ENCODE measurements at regions not wholly inside any gene's neighbourhood (a gene's known extent, or its start where the extent isn't known, plus 50 kb on each side); places are given as distances from the start of the nearest gene placed in this dataset.

GRCh38 chr4:181291615-181292014, 951.6 kb upstream of the TENM3 start:
- no peak overlapping the region for H3K27ac Mint-ChIP-seq (ENCODE audit: unreplicated experiment)
- peaks cover 2% of the 10 kb centered on the region for H3K27me3 ChIP-seq (ENCODE audit: insufficient read depth, low read length)
- DNase-seq (ENCODE audit: low read depth) (no peak), FAIRE-seq (no peak)
- H3K36me3 ChIP-seq (ENCODE audit: insufficient read depth, low read length) = no peaks in the 10 kb centered on the region
- H3K9me3 Mint-ChIP-seq (ENCODE audit: unreplicated experiment) = no peaks in the 10 kb centered on the region
- no peak overlapping the region for H3K9ac ChIP-seq (ENCODE audit: low read length)
- H2AFZ ChIP-seq (ENCODE audit: low read depth, low read length) = no peak overlapping the region
- H3K36me3 Mint-ChIP-seq (ENCODE audit: low read depth, unreplicated experiment) = no peaks in the 10 kb centered on the region
- H3K79me2 ChIP-seq (ENCODE audit: insufficient read depth, low read length) = no peaks in the 10 kb centered on the region
- no peak overlapping the region for H3K4me2 ChIP-seq (ENCODE audit: low read length)
- no peaks in the 10 kb centered on the region for H3K4me1 ChIP-seq (ENCODE audit: insufficient read depth, low read length)
- H3K27me3 Mint-ChIP-seq (ENCODE audit: low read depth, unreplicated experiment) = no peaks in the 10 kb centered on the region
- no peaks in the 10 kb centered on the region for H3K9me3 ChIP-seq (ENCODE audit: insufficient read depth, low read depth, low read length)
- no peak overlapping the region for H3K4me3 ChIP-seq (ENCODE audit: insufficient read depth, low read depth, low read length)
- no peaks in the 10 kb centered on the region for H4K20me1 ChIP-seq (ENCODE audit: insufficient read depth, low read length)
- H3K4me3 Mint-ChIP-seq (ENCODE audit: unreplicated experiment) = no peak overlapping the region
- no peaks in the 10 kb centered on the region for H3K4me1 Mint-ChIP-seq (ENCODE audit: low read depth, unreplicated experiment)
- TF ChIP-seq EZH2 (IDR thresholded peaks at IDR 0.05; ENCODE audit: insufficient read depth, low read length) = no peak
- TF ChIP-seq, protein P1, sequence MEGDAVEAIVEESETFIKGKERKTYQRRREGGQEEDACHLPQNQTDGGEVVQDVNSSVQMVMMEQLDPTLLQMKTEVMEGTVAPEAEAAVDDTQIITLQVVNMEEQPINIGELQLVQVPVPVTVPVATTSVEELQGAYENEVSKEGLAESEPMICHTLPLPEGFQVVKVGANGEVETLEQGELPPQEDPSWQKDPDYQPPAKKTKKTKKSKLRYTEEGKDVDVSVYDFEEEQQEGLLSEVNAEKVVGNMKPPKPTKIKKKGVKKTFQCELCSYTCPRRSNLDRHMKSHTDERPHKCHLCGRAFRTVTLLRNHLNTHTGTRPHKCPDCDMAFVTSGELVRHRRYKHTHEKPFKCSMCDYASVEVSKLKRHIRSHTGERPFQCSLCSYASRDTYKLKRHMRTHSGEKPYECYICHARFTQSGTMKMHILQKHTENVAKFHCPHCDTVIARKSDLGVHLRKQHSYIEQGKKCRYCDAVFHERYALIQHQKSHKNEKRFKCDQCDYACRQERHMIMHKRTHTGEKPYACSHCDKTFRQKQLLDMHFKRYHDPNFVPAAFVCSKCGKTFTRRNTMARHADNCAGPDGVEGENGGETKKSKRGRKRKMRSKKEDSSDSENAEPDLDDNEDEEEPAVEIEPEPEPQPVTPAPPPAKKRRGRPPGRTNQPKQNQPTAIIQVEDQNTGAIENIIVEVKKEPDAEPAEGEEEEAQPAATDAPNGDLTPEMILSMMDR (IDR thresholded peaks at IDR 0.05; ENCODE audit: insufficient read depth, low read depth, low read length) = no peak
- no peak overlapping the region for H3K27ac ChIP-seq (ENCODE audit: low read depth, low read length)

GRCh38 chr4:181293014-181293413, 950.2 kb upstream of the TENM3 start:
- H3K27me3 ChIP-seq (ENCODE audit: insufficient read depth, low read length) = peaks cover 2% of the 10 kb centered on the region
- no peak overlapping the region for H3K27ac ChIP-seq (ENCODE audit: low read depth, low read length)
- no peak overlapping the region for H3K4me3 Mint-ChIP-seq (ENCODE audit: unreplicated experiment)
- no peak overlapping the region for H3K9ac ChIP-seq (ENCODE audit: low read length)
- H3K4me1 ChIP-seq (ENCODE audit: insufficient read depth, low read length) = no peaks in the 10 kb centered on the region
- no peak for FAIRE-seq
- no peak overlapping the region for H3K27ac Mint-ChIP-seq (ENCODE audit: unreplicated experiment)
- H3K36me3 Mint-ChIP-seq (ENCODE audit: low read depth, unreplicated experiment) = no peaks in the 10 kb centered on the region
- no peak for DNase-seq (ENCODE audit: low read depth)
- no peaks in the 10 kb centered on the region for H3K79me2 ChIP-seq (ENCODE audit: insufficient read depth, low read length)
- no peaks in the 10 kb centered on the region for H3K27me3 Mint-ChIP-seq (ENCODE audit: low read depth, unreplicated experiment)
- H3K9me3 Mint-ChIP-seq (ENCODE audit: unreplicated experiment) = peaks cover 2% of the 10 kb centered on the region
- H3K36me3 ChIP-seq (ENCODE audit: insufficient read depth, low read length) = no peaks in the 10 kb centered on the region
- no peaks in the 10 kb centered on the region for H3K9me3 ChIP-seq (ENCODE audit: insufficient read depth, low read depth, low read length)
- no peak overlapping the region for H2AFZ ChIP-seq (ENCODE audit: low read depth, low read length)
- no peaks in the 10 kb centered on the region for H3K4me1 Mint-ChIP-seq (ENCODE audit: low read depth, unreplicated experiment)
- no peak for TF ChIP-seq EZH2 (IDR thresholded peaks at IDR 0.05; ENCODE audit: insufficient read depth, low read length)
- TF ChIP-seq, protein P1 (IDR thresholded peaks at IDR 0.05; ENCODE audit: insufficient read depth, low read depth, low read length) = no peak
- no peaks in the 10 kb centered on the region for H4K20me1 ChIP-seq (ENCODE audit: insufficient read depth, low read length)
- no peak overlapping the region for H3K4me3 ChIP-seq (ENCODE audit: insufficient read depth, low read depth, low read length)
- no peak overlapping the region for H3K4me2 ChIP-seq (ENCODE audit: low read length)

- Histone ChIP-seq H3K4me3 (ENCODE audit: insufficient read depth, low read depth, low read length) (no peak overlapping the region), H3K4me1 (ENCODE audit: insufficient read depth, low read length) (no peaks in the 10 kb centered on the region), H3K27me3 (ENCODE audit: insufficient read depth, low read length) (peaks cover 2% of the 10 kb centered on the region), H3K79me2 (ENCODE audit: insufficient read depth, low read length) (no peaks in the 10 kb centered on the region), H3K9ac (ENCODE audit: low read length) (no peak overlapping the region), H3K27ac (ENCODE audit: low read depth, low read length) (no peak overlapping the region), H3K4me2 (ENCODE audit: low read length) (no peak overlapping the region), H2AFZ (ENCODE audit: low read depth, low read length) (no peak overlapping the region), H4K20me1 (ENCODE audit: insufficient read depth, low read length) (no peaks in the 10 kb centered on the region), H3K9me3 (ENCODE audit: insufficient read depth, low read depth, low read length) (no peaks in the 10 kb centered on the region), H3K36me3 (ENCODE audit: insufficient read depth, low read length) (no peaks in the 10 kb centered on the region)
- Mint-ChIP-seq H3K4me1 (ENCODE audit: low read depth, unreplicated experiment) (no peaks in the 10 kb centered on the region), H3K9me3 (ENCODE audit: unreplicated experiment) (peaks cover 2% of the 10 kb centered on the region), H3K36me3 (ENCODE audit: low read depth, unreplicated experiment) (no peaks in the 10 kb centered on the region), H3K27ac (ENCODE audit: unreplicated experiment) (no peak overlapping the region), H3K4me3 (ENCODE audit: unreplicated experiment) (no peak overlapping the region), H3K27me3 (ENCODE audit: low read depth, unreplicated experiment) (no peaks in the 10 kb centered on the region)
- FAIRE-seq = no peak
- TF ChIP-seq, protein P1 (IDR thresholded peaks at IDR 0.05; ENCODE audit: insufficient read depth, low read depth, low read length) = no peak
- TF ChIP-seq EZH2 (IDR thresholded peaks at IDR 0.05; ENCODE audit: insufficient read depth, low read length) = no peak
- no peak for DNase-seq (ENCODE audit: low read depth)
Measured at GRCh38 chr4:181293541-181293940, 949.7 kb upstream of the TENM3 start.
